ENCODE measurements at regions not wholly inside any gene's neighbourhood (a gene's known extent, or its start where the extent isn't known, plus 50 kb on each side); places are given as distances from the start of the nearest gene placed in this dataset.
A peak's percentile ranks its signal among the peaks of the same experiment; 100 is the strongest.

DNA sequence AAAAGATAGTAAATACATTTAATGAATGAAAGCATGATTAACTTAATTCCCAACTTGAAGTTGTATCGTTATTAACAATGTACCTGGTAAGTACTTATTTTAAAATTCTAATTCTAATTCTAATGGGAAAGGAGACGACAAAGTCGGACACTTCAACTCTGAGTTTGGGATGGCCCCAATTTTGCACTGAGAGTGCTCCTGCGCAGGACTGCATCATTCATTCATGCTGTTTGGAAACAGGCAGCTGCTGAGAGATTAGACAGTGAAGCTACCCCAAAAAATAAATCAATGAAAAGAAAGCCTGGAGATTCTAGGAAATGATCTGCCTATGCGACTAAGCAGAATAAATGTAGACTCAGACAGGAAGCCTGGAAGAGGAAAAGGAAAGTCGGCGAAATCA lies 141.7 kb upstream of the VKORC1L1 start:
- Histone ChIP-seq H3K4me1 (replicated peaks in 1 of 2; ENCODE audit: control insufficient read depth in 2 of 2, insufficient read depth in 2 of 2, low read length in 2 of 2) (peaks cover 3 to 8% of the 10 kb centered on the region in 2 experiments; a peak in 4 of 5 replicates), H3K79me2 (ENCODE audit: control insufficient read depth, insufficient read depth, low read length) (no peaks in the 10 kb centered on the region), H3K4me2 (ENCODE audit: insufficient read depth, low read length) (peak overlapping the region; percentile 64), H3K36me3 (ENCODE audit: control insufficient read depth, insufficient read depth, low read length) (no peaks in the 10 kb centered on the region; the same call in 2 of the 3 replicates), H4K20me1 (replicated peaks; ENCODE audit: control insufficient read depth, insufficient read depth, low read length) (no peaks in the 10 kb centered on the region), H2AFZ (ENCODE audit: low read depth, low read length) (peak overlapping the region; percentile 63; the same call in 1 of the 2 replicates), H3K27ac (ENCODE audit: extremely low read depth, low read depth, low read length) (no peak overlapping the region), H3K27me3 (ENCODE audit: control insufficient read depth in 2 of 2, insufficient read depth in 2 of 2, low read length in 2 of 2) (no peaks in the 10 kb centered on the region), H3K9me1 (ENCODE audit: control insufficient read depth, insufficient read depth, low read length) (no peaks in the 10 kb centered on the region), H3K4me3 (peak overlapping the region; percentile 35), H3K9me3 (replicated peaks; ENCODE audit: control insufficient read depth, insufficient read depth, low read depth, low read length) (no peaks in the 10 kb centered on the region), H3K9ac (ENCODE audit: insufficient read depth in 1 of 2, low read depth in 2 of 2, low read length in 2 of 2) (peak overlapping the region in 1 of 2 experiments; percentile 84; a peak in 2 of 4 replicates)
- DNase-seq (ENCODE audit: extremely low read depth in 1 of 4, low spot score in 3 of 4) (no peak), ATAC-seq (peak; percentile 8; the same call in 1 of the 3 replicates), FAIRE-seq (no peak)
- BruUV-seq (replicated peaks): no TSS peak
- POLR2A ChIA-PET: interaction anchor here (0.6 to 1.3 kb wide), 2 partner anchors 8 to 11 kb away, joined by 3 read pairs; no protein-coding TSS in a partner anchor
- CTCF ChIA-PET (ENCODE audit: low intra/inter-chr PET ratio): no interaction called here
- no peak for TF ChIP-seq ZBTB7A (IDR thresholded peaks at IDR 0.05; ENCODE audit: borderline replicate concordance, control insufficient read depth, low read depth, low read length)
- no peak for TF ChIP-seq NFIX (CRISPR knock-in tag; IDR thresholded peaks at IDR 0.05; ENCODE audit: low read depth)
- no peak for TF ChIP-seq RUNX1 (IDR thresholded peaks at IDR 0.05; ENCODE audit: low read depth)
- no peak for TF ChIP-seq ZNF696 (CRISPR knock-in tag; conservative IDR thresholded peaks at IDR 0.05)
- TF ChIP-seq ZFX (CRISPR knock-in tag; IDR thresholded peaks at IDR 0.05): peak; percentile 24; the same call in 1 of the 2 replicates
- TF ChIP-seq POLR2G (IDR thresholded peaks at IDR 0.05; ENCODE audit: low read depth, low read length): no peak
- no peak for TF ChIP-seq ZNF830 (CRISPR knock-in tag; IDR thresholded peaks at IDR 0.05)
- TF ChIP-seq SMARCE1 (IDR thresholded peaks at IDR 0.05): 0 out of 2 replicates have a peak, but pooled peaks have one; percentile 13
- no peak for TF ChIP-seq THRAP3 (IDR thresholded peaks at IDR 0.05; ENCODE audit: borderline replicate concordance)
- peak; percentile 91 for TF ChIP-seq ZNF24 (IDR thresholded peaks at IDR 0.05)
- no peak for TF ChIP-seq RFX1 (IDR thresholded peaks at IDR 0.05)
- TF ChIP-seq, protein P1, sequence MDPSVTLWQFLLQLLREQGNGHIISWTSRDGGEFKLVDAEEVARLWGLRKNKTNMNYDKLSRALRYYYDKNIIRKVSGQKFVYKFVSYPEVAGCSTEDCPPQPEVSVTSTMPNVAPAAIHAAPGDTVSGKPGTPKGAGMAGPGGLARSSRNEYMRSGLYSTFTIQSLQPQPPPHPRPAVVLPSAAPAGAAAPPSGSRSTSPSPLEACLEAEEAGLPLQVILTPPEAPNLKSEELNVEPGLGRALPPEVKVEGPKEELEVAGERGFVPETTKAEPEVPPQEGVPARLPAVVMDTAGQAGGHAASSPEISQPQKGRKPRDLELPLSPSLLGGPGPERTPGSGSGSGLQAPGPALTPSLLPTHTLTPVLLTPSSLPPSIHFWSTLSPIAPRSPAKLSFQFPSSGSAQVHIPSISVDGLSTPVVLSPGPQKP (CRISPR knock-in tag; IDR thresholded peaks at IDR 0.05): no peak
- TF ChIP-seq FOXK2 (conservative IDR thresholded peaks at IDR 0.05 in 1 of 2, IDR thresholded peaks at IDR 0.05 in 1 of 2; ENCODE audit: low read depth in 2 of 2): no peak
- TF ChIP-seq YY1 (IDR thresholded peaks at IDR 0.05; ENCODE audit: borderline replicate concordance in 1 of 3, control insufficient read depth in 1 of 3, extremely low read depth in 1 of 3, insufficient read depth in 3 of 3, insufficient read length in 1 of 3, insufficient replicate concordance in 2 of 3, low read depth in 1 of 3, low read length in 2 of 3): no peak
- no peak for TF ChIP-seq STAT5A (IDR thresholded peaks at IDR 0.05; ENCODE audit: borderline replicate concordance, low read length)
- TF ChIP-seq SPI1 (IDR thresholded peaks at IDR 0.05; ENCODE audit: borderline replicate concordance, low read depth, low read length): no peak
- TF ChIP-seq WHSC1 (IDR thresholded peaks at IDR 0.05; ENCODE audit: low read length): no peak
- no peak for TF ChIP-seq GABPB2 (CRISPR knock-in tag; conservative IDR thresholded peaks at IDR 0.05)
- no peak for TF ChIP-seq ZNF586 (CRISPR knock-in tag; conservative IDR thresholded peaks at IDR 0.05)
- TF ChIP-seq, protein P2, sequence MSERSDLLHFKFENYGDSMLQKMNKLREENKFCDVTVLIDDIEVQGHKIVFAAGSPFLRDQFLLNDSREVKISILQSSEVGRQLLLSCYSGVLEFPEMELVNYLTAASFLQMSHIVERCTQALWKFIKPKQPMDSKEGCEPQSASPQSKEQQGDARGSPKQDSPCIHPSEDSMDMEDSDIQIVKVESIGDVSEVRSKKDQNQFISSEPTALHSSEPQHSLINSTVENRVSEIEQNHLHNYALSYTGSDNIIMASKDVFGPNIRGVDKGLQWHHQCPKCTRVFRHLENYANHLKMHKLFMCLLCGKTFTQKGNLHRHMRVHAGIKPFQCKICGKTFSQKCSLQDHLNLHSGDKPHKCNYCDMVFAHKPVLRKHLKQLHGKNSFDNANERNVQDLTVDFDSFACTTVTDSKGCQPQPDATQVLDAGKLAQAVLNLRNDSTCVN (CRISPR knock-in tag; IDR thresholded peaks at IDR 0.05): no peak
- no peak for TF ChIP-seq SP1 (CRISPR knock-in tag; IDR thresholded peaks at IDR 0.05)
- TF ChIP-seq NRF1 (conservative IDR thresholded peaks at IDR 0.05 in 1 of 2, IDR thresholded peaks at IDR 0.05 in 1 of 2): peak; percentile 51 to 55
- in situ Hi-C loops (cut with MboI): loop anchor here (25.0 kb wide), 1 partner anchor 119 kb away; no protein-coding TSS in a partner anchor
- intact Hi-C loops (cut with micrococcal nuclease): loop anchor here (5.0 kb wide), 1 partner anchor 281 kb away; no protein-coding TSS in a partner anchor
- WGBS (ENCODE audit: insufficient coverage, low coverage, missing lambda C conversion rate): 43% methylated on average over 7 of the region's 7 CpGs

All from K562 (cell line).